ENCODE measurements at regions not wholly inside any gene's neighbourhood (a gene's known extent, or its start where the extent isn't known, plus 50 kb on each side); places are given as distances from the start of the nearest gene placed in this dataset.
"Not testable (repeated sequence)": the region's sequence is repeated elsewhere in the genome, so short reads cannot be mapped to it uniquely, and the experiment has no call there.

- TF ChIP-seq, protein P1, sequence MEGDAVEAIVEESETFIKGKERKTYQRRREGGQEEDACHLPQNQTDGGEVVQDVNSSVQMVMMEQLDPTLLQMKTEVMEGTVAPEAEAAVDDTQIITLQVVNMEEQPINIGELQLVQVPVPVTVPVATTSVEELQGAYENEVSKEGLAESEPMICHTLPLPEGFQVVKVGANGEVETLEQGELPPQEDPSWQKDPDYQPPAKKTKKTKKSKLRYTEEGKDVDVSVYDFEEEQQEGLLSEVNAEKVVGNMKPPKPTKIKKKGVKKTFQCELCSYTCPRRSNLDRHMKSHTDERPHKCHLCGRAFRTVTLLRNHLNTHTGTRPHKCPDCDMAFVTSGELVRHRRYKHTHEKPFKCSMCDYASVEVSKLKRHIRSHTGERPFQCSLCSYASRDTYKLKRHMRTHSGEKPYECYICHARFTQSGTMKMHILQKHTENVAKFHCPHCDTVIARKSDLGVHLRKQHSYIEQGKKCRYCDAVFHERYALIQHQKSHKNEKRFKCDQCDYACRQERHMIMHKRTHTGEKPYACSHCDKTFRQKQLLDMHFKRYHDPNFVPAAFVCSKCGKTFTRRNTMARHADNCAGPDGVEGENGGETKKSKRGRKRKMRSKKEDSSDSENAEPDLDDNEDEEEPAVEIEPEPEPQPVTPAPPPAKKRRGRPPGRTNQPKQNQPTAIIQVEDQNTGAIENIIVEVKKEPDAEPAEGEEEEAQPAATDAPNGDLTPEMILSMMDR (conservative IDR thresholded peaks at IDR 0.05; ENCODE audit: control insufficient read depth, insufficient read depth, low read depth, low read length), result no peak
- no peak for DNase-seq (ENCODE audit: low read depth)
- H3K4me3 ChIP-seq (ENCODE audit: control insufficient read depth, low read depth, low read length), result no peak overlapping the region
Observed at GRCh38 chr3:127495821-127496655, 94.5 kb downstream of the TPRA1 start.

DNA sequence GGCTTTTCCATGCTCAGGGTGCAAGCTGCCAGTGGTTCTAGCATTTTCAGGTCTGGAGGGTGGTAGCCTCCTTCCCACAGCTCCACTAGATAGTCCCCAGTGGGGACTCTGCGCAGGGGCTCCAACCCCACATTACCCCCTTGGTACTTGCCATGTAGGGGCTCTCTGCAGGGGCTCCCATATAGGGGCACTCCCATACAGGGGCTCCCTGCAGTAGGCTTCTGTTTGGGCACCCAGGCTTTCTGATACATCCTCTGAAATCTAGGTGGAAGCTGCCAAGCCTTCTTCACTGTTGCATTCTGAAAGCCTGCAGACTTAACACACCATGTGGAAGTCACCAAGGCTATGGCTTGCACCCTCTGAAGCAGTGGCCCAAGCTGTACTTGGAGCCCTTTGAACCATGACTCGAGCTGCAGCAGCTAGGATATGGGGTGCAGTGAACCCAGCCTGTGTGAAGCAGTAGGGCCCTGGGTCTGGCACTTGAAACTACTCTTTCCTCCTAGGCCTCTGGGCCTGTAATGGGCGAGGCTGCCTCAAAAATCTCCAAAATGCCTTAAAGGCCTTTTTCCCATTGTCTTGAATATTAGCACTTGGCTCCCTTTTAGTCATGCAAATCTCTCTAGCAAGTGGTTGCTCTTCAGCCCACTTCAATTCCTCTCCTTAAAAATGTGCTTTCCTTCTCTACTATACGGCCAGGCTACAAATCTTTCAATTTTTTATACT is 96.4 kb downstream of the TPRA1 start:
- TF ChIP-seq, protein P1 (conservative IDR thresholded peaks at IDR 0.05; ENCODE audit: control insufficient read depth, insufficient read depth, low read depth, low read length), result no peak
- DNase-seq (ENCODE audit: low read depth), result no peak
- no peak overlapping the region for H3K4me3 ChIP-seq (ENCODE audit: control insufficient read depth, low read depth, low read length)

DNA sequence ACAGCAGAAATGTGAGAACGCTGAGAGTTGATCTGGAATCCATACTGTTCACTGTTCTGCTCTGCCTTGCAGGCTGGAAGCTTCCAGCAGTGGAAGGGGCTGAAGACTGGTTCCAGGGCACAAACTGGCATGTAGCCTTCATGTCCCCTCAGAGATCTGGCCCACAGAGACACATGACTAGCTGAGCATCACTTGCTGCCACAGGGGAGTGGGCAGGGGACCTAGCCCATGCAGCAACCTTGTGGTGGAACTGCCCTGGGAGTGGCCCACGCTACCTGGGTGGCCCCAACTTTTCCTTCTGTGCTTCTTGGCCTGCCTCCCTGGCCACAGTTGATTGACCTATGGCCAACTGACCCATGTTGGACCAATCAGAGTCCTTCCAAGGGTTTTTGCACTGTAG is 98.1 kb downstream of the TPRA1 start:
- TF ChIP-seq, protein P1 (conservative IDR thresholded peaks at IDR 0.05; ENCODE audit: control insufficient read depth, insufficient read depth, low read depth, low read length), result no peak
- DNase-seq (ENCODE audit: low read depth), result no peak
- H3K4me3 ChIP-seq (ENCODE audit: control insufficient read depth, low read depth, low read length), result no peak overlapping the region

GRCh38 chr3:127491909-127492308 is 98.6 kb downstream of the TPRA1 start:
- TF ChIP-seq, protein P1 (conservative IDR thresholded peaks at IDR 0.05; ENCODE audit: control insufficient read depth, insufficient read depth, low read depth, low read length), result no peak
- no peak overlapping the region for H3K4me3 ChIP-seq (ENCODE audit: control insufficient read depth, low read depth, low read length)
- no peak for DNase-seq (ENCODE audit: low read depth)

- no peak for DNase-seq (ENCODE audit: low read depth)
- TF ChIP-seq, protein P1 (conservative IDR thresholded peaks at IDR 0.05; ENCODE audit: control insufficient read depth, insufficient read depth, low read depth, low read length), result no peak
- no peak overlapping the region for H3K4me3 ChIP-seq (ENCODE audit: control insufficient read depth, low read depth, low read length)
Observed at GRCh38 chr3:127491323-127491722, 99.2 kb downstream of the TPRA1 start.

DNA sequence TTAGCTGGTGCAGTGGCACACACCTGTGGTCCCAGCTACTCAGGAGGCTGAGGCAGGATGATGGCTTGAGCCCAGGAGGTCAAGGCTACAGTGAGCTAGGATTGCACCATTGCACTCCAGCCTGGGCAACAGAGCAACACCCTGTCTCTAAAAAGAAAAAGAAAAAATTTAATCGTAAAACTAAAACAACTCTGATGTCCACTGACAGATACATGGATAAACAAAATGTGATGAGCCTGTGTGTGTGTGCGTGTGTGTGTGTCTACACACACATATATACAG is 99.6 kb downstream of the TPRA1 start:
- not testable (repeated sequence) for DNase-seq (ENCODE audit: low read depth); H3K4me3 ChIP-seq (ENCODE audit: control insufficient read depth, low read depth, low read length)

DNA sequence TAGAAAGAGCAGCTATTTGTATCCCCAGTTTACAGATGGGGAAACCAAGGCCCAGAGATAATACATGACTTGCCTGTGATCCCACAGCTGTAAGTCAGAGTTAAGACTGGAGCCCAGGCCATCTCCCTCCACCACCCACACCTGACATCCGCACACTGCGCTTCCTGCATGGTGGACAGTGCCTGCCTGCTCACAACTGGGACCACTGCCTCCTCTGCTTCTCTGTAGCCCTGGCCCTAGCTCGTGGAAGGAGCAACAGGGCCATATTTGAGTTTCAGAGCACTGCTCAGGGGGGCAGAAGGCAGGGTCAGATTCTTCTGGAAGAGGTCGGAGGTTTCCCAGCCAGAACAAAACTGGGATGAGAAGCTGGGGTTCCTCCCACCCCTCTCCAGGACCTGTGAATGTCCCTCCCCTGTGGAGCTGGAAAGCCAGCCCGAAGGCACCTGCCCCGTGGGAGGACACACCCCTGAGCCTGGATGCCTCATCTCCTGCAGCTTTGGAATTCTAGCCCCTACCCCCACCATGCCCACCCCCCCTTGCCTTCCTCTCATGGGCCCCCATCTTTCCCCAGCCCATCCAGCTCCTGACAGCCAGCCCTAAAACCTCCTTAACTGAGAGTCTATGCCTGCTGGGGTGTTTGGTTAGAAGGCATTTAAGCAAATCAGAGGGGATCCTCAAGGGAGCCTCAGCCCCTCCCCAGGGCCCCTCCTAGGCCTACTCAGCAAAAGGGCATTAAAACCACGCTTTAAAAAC is 100.1 kb downstream of the TPRA1 start:
- no peak for DNase-seq (ENCODE audit: low read depth)
- H3K4me3 ChIP-seq (ENCODE audit: control insufficient read depth, low read depth, low read length), result no peak overlapping the region
- TF ChIP-seq, protein P1 (conservative IDR thresholded peaks at IDR 0.05; ENCODE audit: control insufficient read depth, insufficient read depth, low read depth, low read length), result no peak
